Heart right ventricle (tissue), 16 donors: ENCODE measurements at regions not wholly inside any gene's neighbourhood (a gene's known extent, or its start where the extent isn't known, plus 50 kb on each side); places are given as distances from the start of the nearest gene placed in this dataset.

ENCODE experiments used
- ATAC-seq, 8 donors: fragments of 200-7000 bp; cut with Tn5 transposase; one replicate each; pipeline ENCODE4 v1.9.1; 2020; ENCODE audit warnings: mild to moderate bottlenecking in 8 of 8, moderate library complexity in 8 of 8, moderate number of reproducible peaks in 1 of 8
- DNase-seq, 2 donors: peaks; one replicate each; pipeline ENCODE4 v3.0.0-alpha.2; 2020
- H3K27ac ChIP-seq, 10 donors: fragments of 200-600 bp; sonication (generic) in 2 of 10; one replicate each; pipeline versions ENCODE4 v1.5.0 to v1.8.0; 2020 to 2022; ENCODE audit warnings: mild to moderate bottlenecking in 3 of 10
- H3K27me3 ChIP-seq, 7 donors: fragments of 200-600 bp; one replicate each; pipeline ENCODE4 v1.8.0; 2021 to 2022; ENCODE audit warnings: mild to moderate bottlenecking in 2 of 7
- H3K36me3 ChIP-seq, 9 donors: fragments of 200-600 bp; sonication (generic) in 1 of 9; one replicate each; pipeline versions ENCODE4 v1.5.0 to v1.8.0; 2020 to 2022; ENCODE audit warnings: mild to moderate bottlenecking in 2 of 9
- H3K4me1 ChIP-seq, 9 donors: fragments of 200-600 bp; sonication (generic) in 1 of 9; one replicate each; pipeline versions ENCODE4 v1.5.0 to v1.8.0; 2020 to 2022; ENCODE audit warnings: mild to moderate bottlenecking in 4 of 9
- H3K4me3 ChIP-seq, 10 donors: fragments of 200-600 bp; sonication (generic) in 2 of 10; one replicate each; pipeline versions ENCODE4 v1.5.0 to v1.8.0; 2020 to 2022; ENCODE audit warnings: mild to moderate bottlenecking in 7 of 10, moderate library complexity in 2 of 10
- H3K9me3 ChIP-seq, 11 donors: fragments of 200-600 bp in 10 of 11; sonication (generic) in 2 of 11; one replicate each; pipeline versions ENCODE4 v1.5.0 to v1.8.0; 2013 to 2022; ENCODE audit warnings: mild to moderate bottlenecking in 2 of 11, control low read depth in 1 of 11, moderate library complexity in 1 of 11
- WGBS, 2 donors: extraction: QIAGEN DNeasy Blood & Tissue Kit; methylation state at CpG; one replicate each; pipeline ENCODE4 v1.1.7; 2013; ENCODE audit warnings: inconsistent platforms in 1 of 2; 5-methylcytosine and 5-hydroxymethylcytosine counted together
- intact Hi-C, 10 donors: fragments of 100-400 bp; cut with DNase I; formaldehyde crosslinking; loops; one replicate each; pipeline versions ENCODE4 v1.11.1 to v1.14.2; 2022
- TF ChIP-seq, protein P1 (sequence below), 9 donors: fragments of 200-600 bp; sonication (generic) in 2 of 9; IDR thresholded peaks; one replicate each; pipeline versions ENCODE4 v1.5.0 to v1.8.0; 2021 to 2022; ENCODE audit warnings: antibody characterized with exemption in 9 of 9, mild to moderate bottlenecking in 5 of 9, moderate library complexity in 1 of 9
- donor health status: Arrhythmogenic right ventricular cardiomyopathy.
- donor health status: ischemic (EF 13 %, LVEDD 7.1; RV severe dilation, severe dysfunction).
- donor health status: healthy with polysubstance abuse.
- donor health status: DM: no; HTN: yes; CAD: no.
- donor health status: DM: no; HTN: no; CAD: no.
- donor health status: ischemic (EF 25% LVEDD 6.9; RV normal size, moderate dysfunction).
- donor health status: ischemic (EF 25% LVEDD 5.7; RV mildly dilated, moderate dysfunction).
- donor health status: healthy.
- donor health status: DM: yes; HTN: yes; CAD: no.
- donor health status: Ischemic cardiomyopathy.
- donor health status: ischemic (EF 35%, LVEDD 5.7; RV mildly dilated, moderate dysfunction).
- donor health status: nonischemic (EF 11% LVEDD 7.7; RV severe dilation, severe dysfunction).
- donor health status: DM: yes; HTN: yes; CAD: no.
- donor health status: PGD.
- donor health status: ischemic (EF 29% LVEDD 5.4; RV normal size, mild dysfunction).
- donor health status: nonischemic (EF 23%, LVEDD 6.1; RV moderate dilation, normal function).

DNA sequence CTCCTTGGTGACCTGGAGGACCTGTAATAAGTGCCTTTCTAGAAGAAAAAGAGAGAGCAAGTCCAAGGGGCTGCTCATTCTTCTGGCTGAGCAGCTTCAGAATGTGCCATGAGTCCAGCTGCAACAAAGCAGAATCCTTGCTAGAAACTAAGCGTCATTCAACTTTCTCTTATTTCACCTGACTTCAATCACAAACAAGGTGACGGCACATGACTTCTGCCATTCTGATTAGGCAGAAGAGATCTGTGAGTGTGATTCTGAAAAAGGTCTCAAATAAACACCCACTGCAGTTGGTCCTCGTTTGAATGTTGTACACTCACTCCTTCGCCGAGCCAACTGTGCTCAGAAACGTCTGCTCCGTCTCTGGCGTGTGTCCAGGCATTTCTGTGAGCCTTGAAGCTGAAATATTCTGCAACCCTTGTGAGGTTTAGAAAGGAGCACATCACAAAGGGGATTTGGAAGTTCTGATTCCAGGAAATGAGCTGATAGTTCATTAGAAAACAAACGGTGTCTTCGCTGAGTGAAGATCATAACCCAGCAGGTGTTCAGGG, 623.8 kb upstream of the KIRREL3 start:
- 37 to 42% methylated on average over 10 of the region's 10 CpGs for WGBS, 2 donors
- intact Hi-C loops = no loop called here
- TF ChIP-seq, protein P1, sequence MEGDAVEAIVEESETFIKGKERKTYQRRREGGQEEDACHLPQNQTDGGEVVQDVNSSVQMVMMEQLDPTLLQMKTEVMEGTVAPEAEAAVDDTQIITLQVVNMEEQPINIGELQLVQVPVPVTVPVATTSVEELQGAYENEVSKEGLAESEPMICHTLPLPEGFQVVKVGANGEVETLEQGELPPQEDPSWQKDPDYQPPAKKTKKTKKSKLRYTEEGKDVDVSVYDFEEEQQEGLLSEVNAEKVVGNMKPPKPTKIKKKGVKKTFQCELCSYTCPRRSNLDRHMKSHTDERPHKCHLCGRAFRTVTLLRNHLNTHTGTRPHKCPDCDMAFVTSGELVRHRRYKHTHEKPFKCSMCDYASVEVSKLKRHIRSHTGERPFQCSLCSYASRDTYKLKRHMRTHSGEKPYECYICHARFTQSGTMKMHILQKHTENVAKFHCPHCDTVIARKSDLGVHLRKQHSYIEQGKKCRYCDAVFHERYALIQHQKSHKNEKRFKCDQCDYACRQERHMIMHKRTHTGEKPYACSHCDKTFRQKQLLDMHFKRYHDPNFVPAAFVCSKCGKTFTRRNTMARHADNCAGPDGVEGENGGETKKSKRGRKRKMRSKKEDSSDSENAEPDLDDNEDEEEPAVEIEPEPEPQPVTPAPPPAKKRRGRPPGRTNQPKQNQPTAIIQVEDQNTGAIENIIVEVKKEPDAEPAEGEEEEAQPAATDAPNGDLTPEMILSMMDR (IDR thresholded peaks at IDR 0.05) = no peak

DNA sequence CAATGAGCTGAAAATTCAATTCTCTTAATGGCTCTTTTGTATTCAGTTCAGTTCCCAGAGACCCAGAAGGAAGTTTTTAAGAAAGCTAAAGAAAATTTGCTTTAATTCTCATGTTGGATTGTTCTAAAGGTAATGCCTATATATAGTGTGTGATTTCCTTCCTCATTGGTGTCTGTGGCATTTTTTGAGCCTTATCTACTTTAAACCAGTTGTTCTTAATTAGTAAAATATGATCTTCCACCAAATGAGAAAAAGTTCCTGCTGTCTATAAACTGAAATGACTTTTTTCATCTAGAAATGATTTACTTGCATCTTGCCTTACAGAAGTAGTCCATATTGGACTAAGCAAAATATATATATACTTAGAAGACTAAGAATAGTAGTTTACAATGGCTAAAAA, 622.1 kb upstream of the KIRREL3 start:
- Histone ChIP-seq H3K4me1 (no peaks in the 10 kb centered on the region), H3K9me3 (no peaks in the 10 kb centered on the region), H3K27ac (no peak overlapping the region), H3K4me3 (no peak overlapping the region), H3K27me3 (peaks cover 0 to 6% (median 0%) of the 10 kb centered on the region in 7 donors), H3K36me3 (no peaks in the 10 kb centered on the region)
- intact Hi-C loops = no loop called here
- ATAC-seq = no peak
- TF ChIP-seq, protein P1 (IDR thresholded peaks at IDR 0.05) = no peak
- no peak for DNase-seq

More for the DNA sequence above, 623.8 kb upstream of the KIRREL3 start:
- Histone ChIP-seq H3K4me1 (no peaks in the 10 kb centered on the region), H3K27me3 (peaks cover 0 to 6% (median 0%) of the 10 kb centered on the region in 7 donors), H3K27ac (no peak overlapping the region), H3K4me3 (no peak overlapping the region), H3K9me3 (no peaks in the 10 kb centered on the region), H3K36me3 (no peaks in the 10 kb centered on the region)
- peak in 1 of 2 donors; percentile 9 for DNase-seq
- no peak for ATAC-seq

DNA sequence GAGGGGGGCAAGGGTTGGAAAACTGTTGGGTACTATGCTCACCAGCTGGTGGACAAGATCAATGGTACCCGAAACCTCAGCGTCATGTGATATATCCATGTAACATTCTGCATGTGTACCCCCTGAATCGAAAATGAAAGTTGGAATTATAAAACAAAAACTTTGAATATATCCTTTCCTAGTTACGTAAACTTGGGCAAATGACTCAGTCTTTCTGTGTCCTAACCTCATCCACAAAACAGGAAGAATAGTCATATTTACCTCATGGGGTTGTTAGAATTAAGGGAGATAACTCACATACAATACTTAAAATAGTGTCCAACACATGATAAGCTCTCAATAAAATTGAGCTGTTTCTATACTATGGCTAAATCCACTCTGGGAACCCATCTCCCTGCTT, 620.1 kb upstream of the KIRREL3 start:
- intact Hi-C loops = no loop called here
- no peak overlapping the region for H3K4me3 ChIP-seq
- H3K36me3 ChIP-seq = no peaks in the 10 kb centered on the region
- H3K4me1 ChIP-seq = no peaks in the 10 kb centered on the region
- DNase-seq (no peak), ATAC-seq (no peak)
- 89 to 95% methylated on average over 4 of the region's 4 CpGs for WGBS, 2 donors
- peaks cover 0 to 6% (median 0%) of the 10 kb centered on the region in 7 donors for H3K27me3 ChIP-seq
- no peak overlapping the region for H3K27ac ChIP-seq
- H3K9me3 ChIP-seq = no peaks in the 10 kb centered on the region
- TF ChIP-seq, protein P1 (IDR thresholded peaks at IDR 0.05) = no peak

DNA sequence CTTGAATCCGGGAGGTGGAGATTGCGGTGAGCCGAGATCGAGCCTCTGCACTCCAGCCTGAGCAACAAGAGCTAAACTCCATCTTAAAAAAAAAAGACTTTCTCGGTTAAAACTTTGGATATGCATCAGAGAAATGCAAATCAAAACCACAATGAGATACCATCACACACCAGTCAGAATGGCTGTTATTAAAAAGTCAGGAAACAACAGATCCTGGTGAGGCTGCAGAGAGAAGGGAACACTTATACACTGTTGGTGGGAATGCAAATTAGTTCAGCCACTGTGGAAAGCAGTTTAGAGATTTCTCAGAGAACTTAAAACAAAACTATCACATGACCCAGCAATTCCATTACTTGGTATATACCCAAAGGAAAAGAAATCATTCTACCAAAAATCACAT, 619.4 kb upstream of the KIRREL3 start:
- 90 to 97% methylated on average over 5 of the region's 5 CpGs for WGBS, 2 donors
- Histone ChIP-seq H3K4me3 (no peak overlapping the region), H3K27me3 (peaks cover 0 to 6% (median 0%) of the 10 kb centered on the region in 7 donors), H3K36me3 (no peaks in the 10 kb centered on the region), H3K27ac (no peak overlapping the region), H3K4me1 (no peaks in the 10 kb centered on the region), H3K9me3 (no peaks in the 10 kb centered on the region)
- no peak for ATAC-seq
- TF ChIP-seq, protein P1 (IDR thresholded peaks at IDR 0.05) = no peak
- intact Hi-C loops = no loop called here
- DNase-seq = no peak
